Fibroblast of skin of right quadriceps (primary cell): ENCODE measurements at regions not wholly inside any gene's neighbourhood (a gene's known extent, or its start where the extent isn't known, plus 50 kb on each side); places are given as distances from the start of the nearest gene placed in this dataset.
"Not testable (repeated sequence)": the region's sequence is repeated elsewhere in the genome, so short reads cannot be mapped to it uniquely, and the experiment has no call there.

Experiments used
- DNase-seq: peaks from one replicate; pipeline ENCODE4 v3.0.0-alpha.2; 2013

DNA sequence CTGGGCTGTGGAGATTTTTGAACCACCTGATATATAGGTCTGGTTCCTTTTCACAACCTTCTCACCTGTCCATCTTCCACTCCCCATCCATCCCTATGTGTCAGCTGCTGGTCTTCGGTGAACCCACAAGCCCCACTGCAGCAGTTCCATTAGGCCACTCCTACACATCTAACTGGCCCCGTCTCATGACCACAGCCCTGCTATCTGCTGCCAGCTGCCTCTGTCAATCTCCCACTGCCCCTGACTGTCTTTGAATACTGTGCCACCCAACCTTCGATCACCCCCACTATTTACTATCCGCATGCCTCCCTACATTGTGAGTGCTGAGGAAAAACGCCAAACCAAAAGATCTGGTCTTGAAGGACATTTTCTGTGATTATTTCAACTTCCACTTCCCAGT, 795.4 kb downstream of the IGSF11 start:
- no peak for DNase-seq

DNA sequence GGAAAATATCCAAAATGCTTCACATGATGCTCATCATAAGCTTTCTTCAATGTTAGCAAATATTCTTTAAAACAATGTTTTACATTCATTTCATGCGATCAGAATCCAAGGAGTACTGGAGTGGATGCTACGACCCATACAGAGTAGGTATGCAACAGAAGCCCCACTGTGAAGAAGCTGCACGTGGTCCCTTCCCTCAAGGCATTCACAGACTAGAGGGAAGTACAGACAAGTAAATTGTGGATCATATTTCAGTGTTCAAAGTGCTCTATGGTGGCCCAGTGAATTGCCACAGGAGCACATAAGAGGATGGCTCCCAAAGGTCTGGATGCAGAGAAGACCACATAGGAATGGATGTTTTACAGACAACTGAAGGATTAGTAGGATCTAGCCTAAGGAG, 789.9 kb downstream of the IGSF11 start:
- DNase-seq: no peak

DNA sequence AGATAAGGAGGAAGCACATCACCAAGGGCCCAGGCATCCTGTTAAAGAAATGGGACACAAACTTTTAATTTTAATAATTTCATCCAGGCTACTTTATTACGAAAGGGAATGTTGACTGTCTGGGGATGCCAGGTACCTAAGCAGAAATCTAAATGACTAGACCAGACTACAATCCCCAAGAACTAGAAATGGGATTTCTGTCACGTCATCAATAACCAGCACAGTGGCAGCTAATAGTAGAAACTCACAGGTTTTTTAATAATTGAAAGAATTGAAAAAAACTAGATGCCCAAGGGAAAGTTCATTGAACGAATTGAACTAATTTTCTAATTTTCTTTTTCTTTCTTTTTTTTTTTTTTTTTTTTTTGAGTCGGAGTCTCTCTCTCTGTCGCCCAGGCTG, 789.3 kb downstream of the IGSF11 start:
- no peak for DNase-seq

DNA sequence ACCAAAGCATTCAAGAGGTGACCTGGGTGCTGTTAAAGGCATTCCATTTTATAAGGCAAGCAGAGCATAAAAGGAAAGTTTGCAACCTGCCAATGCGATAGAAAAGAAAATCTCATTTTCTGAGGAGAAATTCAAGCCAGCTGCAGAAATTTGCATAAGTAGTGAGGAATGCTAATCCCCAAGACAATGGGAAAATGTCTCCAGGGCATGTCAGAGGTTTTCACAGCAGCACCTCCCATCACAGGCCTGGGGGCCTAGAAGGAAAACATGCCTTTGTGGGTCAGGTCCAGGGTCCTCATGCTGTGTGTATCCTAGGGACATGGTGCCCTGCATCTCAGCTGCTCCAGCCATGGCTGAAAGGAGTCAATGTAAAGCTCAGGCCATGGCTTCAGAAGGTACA, 775.8 kb downstream of the IGSF11 start:
- DNase-seq: not testable (repeated sequence)

DNA sequence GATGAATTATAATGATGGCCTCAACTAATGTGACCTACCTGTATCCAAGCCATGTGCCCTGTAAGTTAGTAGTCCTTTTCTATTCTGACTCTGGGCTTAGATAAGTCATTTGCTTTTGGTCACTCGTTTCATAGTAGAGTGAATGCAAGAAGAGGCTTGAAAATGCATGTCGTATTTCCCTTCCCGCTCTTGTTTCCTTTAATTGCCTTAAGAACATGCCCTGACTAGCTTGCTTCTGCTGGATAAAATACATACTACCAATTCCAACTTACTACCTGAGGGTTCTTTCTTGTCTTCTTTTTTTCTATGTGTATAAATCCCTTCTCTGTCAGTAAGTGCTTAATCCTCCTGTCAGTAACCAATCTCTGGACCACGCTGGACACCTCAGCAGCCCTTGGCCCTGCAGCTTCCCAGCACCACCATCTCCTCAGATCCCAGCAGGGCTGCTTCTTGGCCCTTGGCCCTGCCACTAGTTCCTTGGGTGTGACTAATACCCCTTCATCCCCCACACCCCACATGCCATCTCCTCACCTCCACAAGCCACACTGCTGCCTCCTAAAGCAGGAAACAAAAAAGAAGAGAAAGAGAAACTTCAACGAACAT, 771.7 kb downstream of the IGSF11 start:
- no peak for DNase-seq

DNA sequence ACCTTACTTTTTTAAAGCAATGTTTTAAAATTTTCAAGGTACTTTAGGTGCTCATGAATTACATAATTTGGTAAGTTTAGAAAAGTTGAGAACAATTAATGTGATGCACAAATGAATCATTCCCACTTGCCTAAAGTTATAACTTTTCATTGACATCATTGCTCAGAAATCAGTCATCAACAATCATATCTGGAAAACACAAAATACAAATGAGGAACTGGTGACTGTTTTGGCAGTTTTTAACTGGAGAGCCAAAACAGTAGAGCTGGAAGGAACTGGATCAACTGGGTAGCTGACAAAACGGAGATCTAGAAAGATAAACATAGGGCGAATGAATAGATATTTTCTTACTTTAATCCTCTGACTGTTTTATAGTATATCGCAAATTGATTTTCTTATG, 767.1 kb downstream of the IGSF11 start:
- no peak for DNase-seq

DNA sequence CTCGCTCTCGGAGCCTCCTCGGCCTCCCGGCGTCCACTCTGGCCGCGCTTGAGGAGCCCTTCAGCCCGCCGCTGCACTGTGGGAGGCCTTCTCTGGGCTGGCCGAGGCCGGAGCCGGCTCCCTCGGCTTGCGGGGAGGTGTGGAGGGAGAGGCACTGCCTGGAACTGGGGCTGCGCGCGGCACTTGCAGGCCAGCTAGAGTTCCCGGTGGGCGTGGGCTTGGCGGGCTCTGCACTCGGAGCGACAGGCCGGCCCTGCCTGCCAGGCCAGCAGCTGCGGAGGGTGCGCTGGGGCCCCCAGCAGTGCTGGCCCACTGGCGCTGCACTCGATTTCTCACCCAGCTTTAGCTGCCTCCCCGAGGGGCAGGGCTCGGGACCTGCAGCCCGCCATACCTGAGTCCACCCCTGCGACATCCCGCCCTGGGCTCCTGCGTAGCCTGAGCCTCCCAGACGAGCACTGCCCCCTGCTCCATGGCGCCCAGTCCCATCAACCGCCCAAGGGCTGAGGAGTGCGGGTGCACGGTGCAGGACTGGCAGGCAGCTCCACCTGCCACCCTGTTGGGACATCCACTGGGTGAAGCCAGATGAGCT, 765.0 kb downstream of the IGSF11 start:
- no peak for DNase-seq

DNA sequence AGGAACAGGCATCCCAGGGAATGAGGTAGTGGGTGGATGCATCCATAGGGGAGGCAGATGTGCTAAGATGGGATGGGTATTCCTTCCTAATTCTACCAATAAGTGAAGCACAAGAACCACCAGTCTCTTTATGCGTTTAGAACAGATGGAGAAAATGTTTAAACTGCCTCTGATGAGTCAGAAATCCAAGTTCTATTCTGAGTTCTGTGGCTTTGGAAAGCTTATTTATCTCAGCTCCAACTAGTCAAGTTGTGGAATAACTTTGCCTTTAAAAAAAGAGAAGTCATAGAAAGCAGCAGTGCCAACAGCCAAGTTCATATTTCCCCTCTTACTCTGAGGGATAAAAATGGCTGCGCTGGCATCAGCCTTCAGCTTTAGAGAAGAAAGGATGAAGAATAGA, 761.7 kb downstream of the IGSF11 start:
- no peak for DNase-seq

DNA sequence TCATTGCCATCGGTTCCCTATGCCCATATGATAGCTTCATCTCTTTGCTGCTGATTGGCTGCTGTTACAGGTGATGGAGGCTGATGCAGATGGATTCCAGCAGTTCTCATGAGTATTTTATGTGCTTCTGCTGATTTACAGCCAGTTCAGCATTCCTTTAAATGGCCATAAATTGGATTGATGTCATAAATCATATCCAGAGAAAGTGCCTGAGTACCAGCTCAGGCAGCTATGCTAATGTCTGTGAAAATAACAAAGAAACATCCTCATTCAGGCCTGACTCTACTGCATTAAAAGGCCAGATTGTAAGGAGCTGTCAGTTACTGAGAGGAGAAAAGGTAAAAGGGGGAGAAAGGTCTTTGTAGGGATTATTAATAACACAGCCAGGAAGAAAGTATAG, 756.8 kb downstream of the IGSF11 start:
- no peak for DNase-seq

DNA sequence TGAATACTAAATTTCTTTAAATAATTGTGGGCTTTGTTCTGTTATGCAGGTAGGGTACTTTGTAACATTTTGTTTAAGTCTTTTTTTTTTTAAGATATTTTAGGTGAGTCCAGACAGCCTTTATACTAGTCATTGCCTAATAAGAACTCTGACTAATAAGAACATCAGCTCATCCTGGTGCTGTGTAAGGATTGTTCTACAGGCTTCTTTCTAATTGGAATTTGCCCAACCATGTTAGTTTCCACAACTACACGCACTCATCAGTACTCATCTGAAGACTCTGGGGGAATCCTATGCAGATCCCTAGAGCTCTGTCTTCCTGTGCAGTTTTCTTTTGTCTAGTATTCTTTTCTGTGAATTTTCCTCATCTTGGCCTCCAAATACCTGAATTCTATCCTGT, 741.8 kb downstream of the IGSF11 start:
- no peak for DNase-seq

DNA sequence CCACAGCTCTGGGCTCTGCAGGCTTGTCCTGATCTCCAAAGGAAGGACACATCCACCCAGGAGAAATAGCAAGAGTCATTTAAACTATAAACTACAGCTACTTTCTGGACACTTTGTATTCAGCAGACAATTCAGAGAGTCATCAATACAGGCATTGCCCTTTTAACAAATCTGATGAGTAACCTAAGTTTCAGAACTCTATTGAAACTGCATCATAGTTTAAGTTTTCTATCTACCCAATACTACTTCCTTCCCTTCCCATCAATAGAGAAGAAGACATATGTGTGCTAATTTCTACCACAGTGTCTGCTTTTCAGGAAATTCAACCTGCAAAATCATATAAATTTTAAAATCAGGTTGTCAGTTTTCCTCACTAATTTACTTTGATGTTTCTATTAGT, 736.5 kb downstream of the IGSF11 start:
- DNase-seq: no peak

DNA sequence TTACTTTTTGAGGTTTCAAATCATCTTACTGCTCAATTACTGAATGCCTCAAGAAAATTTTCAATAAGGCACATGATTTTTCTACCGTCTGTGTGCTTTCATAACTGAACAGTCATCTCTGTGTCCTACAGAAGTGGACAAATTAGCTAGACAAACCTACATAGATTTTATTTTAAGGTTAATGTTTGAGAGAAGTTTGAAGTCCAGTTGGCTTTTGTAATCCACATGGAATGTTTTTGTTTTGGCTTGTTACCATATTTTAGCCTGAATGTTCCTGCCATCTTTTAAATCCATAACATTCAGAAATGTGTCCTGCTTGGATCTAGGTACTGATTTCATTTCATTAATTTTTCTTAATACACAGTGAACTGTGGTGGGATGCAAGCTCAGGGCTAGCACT, 730.1 kb downstream of the IGSF11 start:
- no peak for DNase-seq

DNA sequence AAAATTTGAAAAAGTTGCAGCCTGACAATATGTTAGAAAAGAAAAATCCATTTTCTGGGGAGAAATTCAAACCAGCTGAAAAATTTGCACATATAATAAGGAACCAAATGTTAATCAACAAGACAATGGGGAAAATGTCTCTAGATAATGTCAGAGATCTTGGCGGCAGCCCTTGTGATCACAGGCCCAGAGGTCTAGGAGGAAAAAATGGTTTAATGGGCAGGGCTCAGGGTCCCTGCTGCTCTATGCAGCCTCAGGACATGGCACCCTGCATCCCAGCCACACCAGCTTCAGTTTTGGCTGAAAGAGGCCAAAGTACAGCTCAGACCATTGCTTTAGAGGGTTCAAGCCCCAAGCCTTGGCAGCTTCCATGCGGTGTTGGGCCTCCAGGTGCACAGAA, 701.9 kb downstream of the IGSF11 start:
- no peak for DNase-seq

DNA sequence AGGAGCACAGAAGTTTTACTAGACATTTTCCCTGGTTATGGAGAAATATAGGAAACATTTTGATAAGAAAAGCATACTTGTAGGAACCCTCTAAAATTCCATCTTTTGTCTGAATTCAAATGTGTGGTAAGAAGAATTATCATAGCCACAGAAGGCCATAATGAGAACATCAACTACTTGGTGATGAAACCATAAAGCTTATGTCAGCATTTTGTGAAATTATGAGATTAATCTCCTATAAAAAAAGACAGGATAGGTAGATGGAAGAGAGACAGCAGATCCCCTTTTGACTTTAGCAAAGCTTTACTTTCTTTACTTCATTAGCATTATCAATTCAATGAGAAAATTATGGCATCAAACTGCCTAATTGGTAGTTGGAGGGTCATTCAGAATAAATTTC, 697.0 kb downstream of the IGSF11 start:
- DNase-seq: no peak

DNA sequence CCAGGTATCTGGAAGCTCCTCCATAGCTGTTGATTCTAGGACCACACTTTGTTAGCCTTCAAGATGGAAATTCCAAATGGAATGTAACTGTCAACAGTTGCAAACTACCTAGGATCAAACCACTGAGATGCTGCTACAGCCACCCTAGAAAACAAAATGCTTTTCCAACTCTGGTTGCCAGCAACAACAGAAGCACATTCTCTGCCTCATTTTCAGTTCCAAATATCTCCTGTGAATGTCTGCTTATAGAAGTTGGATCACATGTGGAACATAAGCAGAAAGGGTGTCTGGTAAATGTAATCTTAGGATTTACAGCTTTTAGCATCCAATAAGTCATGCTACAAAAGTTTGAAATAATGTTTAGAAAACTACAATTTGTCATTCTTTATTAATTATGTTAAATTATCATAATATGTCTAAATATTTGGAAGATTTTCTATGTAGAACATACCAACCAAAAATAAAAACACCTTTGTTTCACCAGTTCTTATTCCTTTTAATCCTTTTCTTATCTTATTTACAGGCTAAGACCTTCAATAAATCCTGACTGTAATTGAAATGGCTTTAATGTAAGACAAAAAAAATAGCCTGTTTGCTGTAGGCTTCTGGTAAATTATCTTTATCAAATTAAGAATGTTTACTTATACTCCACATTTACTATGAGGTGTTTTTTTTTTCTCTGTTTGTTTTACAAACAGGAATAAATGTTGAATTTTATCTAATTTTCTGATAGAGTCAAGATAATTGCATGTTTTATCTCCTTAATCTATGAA, 687.1 kb downstream of the IGSF11 start:
- no peak for DNase-seq

DNA sequence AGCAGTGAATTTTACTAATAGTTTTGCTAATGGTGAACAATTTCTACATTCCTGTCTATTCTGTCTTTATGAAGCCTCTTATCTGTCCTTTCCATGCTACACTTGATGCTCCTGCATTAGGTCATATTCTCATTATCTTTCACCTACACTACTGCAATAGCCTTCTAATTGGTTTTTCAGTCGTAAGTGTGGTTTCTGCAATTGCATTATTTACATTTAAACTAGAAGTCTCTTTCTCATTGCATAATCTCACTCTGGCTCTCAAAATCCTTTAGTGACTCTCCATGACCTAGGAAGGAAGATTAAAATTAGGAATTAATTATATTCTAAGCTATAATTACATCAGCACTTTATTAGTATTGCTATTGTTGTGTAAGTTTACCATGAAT, 686.5 kb downstream of the IGSF11 start:
- DNase-seq: no peak

DNA sequence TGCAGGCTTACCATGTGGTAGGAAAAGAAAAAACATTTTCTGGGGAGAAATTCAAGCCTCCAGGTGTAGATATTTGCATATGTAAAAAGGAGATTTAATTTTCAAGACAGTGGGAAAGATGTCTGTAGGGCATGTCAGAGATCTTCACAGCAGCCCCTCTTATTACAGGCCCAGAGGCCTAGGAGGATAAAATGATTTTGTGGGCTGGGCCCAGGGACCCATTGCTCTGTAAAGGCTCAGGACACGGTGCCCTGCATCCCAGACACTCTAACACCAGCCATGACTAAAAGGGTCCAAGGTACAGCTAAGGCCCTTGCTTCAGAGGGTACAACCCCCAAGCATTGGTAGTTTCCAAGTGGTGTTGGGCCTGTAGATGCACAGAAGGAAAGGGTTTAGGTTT, 680.1 kb downstream of the IGSF11 start:
- no peak for DNase-seq

DNA sequence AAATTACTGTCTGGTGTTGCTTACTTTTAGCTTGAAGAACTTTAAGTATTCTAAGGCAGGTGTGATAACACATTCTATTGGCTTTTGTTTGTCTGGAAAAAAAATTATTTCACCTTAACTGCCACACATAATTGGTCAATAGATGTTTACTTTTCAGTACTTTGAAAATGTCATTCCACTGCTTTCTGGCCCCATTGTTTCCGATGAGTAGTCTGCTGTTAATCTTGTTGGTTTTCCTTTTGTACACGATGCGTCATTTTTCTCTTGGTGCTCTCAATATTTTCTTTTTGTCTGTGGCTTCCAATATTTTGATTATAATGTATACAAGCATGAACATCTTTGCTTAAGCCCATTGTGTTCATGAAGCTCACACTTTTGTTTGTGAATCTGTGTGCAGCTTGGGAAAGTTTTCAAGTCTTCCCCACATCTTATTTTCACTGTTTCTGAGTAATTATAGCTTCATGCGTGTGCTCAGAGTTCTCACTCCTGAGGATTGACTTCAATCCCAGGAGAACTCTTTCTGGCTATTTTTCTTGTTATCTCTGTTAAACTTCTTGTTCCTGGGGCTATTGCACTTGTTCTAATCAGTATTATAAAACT, 664.7 kb downstream of the IGSF11 start:
- DNase-seq: no peak

DNA sequence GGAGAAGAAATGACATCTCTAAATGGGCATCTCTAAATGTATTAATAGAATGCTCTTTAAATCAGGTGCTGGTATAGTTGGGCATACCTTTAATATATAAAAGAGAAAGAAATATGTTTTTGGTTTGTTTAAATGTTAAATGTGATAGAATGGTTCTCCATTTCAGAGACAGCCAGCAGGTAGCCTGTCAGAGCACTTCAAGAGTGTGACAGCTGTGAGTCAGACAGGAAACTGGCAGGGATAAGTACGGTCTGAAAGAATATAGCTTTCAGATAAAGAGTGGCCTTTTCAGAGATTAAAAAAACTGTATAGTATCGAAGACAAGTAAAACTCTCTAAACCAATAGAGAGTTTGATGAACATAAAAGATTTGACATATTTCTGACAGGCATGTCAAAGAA, 654.1 kb downstream of the IGSF11 start:
- DNase-seq: no peak

DNA sequence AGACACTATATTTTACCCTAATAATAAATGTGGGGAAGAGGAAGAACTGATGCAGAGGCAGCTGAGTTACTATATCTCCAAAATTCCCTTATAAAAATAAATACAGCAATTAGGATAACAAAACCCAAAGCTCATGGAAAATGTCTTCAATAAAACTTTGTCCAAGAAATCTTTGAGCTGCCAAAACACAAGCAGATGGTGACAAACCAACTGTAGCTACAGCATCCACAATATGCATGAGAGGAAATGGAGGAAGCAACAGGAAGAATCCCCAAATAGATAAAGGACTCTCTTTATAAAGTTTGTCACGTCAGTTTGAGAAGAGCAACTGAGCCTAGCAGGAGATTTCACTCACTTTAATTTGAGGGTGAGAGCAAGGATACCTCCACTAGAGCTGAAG, 638.2 kb downstream of the IGSF11 start:
- DNase-seq: no peak

DNA sequence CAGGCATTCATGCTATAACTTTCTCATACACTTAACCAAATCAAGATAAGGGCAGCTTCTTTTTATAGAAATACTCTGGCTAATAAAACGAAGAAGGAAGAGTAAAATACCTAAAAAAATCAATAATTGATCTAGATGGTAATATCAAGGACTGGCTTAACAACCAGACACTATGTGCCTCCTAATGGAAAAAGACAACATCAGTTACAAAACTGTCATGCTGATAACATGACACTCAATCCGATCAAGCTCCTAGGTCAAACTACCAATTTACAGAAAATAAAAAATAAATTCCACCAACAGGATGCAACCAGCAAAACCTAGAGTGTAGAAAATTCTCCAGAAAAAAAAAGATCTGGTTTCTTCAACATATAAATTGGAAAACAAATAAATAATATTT, 634.6 kb downstream of the IGSF11 start:
- no peak for DNase-seq

DNA sequence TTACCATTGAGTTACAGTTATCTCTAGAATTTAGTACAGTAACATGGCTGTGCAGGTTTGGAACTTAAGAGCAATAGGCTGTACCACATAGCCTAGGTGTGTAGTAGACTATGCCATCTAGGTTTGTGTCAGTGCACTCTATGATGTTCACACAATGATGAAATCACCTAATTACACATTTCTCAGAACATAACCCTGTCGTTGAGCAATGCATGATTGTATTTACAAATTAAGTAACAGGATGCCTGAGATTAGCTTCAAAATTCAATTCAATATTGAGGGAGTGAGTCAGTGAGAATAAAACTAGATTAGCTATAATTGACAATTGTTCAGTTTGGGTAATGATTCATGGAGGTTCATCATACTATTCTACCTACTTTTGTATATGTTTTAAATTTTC, 633.8 kb downstream of the IGSF11 start:
- no peak for DNase-seq

DNA sequence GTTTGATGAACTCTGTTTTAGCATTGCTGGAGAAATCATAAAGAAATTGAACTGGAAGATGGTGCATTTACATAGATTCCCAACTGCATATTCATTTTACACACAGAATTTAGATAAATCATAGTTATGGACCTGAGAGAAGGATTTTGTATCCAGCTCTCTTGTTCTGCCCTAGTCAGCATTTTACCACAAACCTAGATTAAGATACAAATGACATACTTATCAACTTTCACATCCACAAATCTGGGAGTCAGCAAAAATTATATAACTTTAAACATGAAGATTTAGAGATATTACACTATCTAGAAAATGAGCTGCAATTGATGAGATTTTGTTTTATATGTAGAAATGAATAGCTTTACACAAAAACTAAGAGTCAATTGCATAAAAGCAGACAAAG, 632.8 kb downstream of the IGSF11 start:
- DNase-seq: no peak

DNA sequence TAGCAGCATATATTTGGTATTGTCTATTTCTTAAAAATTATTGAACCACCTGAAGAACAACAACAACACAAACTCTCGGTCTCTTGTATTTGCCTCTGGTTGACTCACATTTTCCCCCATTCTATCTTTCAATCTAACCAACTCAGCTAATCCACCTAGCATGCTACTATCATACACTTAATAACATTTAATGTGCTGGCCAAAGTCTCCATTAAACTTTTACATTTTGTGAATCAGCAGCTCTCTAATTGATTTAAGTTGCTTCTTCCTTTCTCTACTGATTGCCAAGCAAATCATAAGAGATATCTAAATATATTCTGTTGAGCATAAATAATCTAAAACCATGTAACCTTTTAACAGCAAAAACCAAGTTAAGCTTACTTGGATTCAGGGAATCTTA, 631.7 kb downstream of the IGSF11 start:
- DNase-seq: no peak
